GM12878 (cell line): ENCODE measurements at regions not wholly inside any gene's neighbourhood (a gene's known extent, or its start where the extent isn't known, plus 50 kb on each side); places are given as distances from the start of the nearest gene placed in this dataset.

Experiments used
- ATAC-seq: fragments of 200-7000 bp; cut with Tn5 transposase; 3 replicates; pipeline ENCODE4 v1.9.1; 2020; ENCODE audit warnings: mild to moderate bottlenecking, moderate library complexity
- BruUV-seq: library from RNA; stranded (reverse); fragments of 400-500 nt; replicated peaks from 2 replicates; lab custom pipeline; 2021; lab: Mats Ljungman, UMichigan
- CTCF ChIA-PET: fragments of 300-600 bp; sonication (Branson Sonifier 250); formaldehyde crosslinking; extraction: SDS; loops from one replicate; lab custom pipeline; 2021; ENCODE audit warnings: inconsistent platforms; lab: Yijun Ruan, JAX
- POLR2A ChIA-PET: fragments of 350-600 bp; formaldehyde crosslinking; extraction: SDS; loops from one replicate; lab custom pipeline; 2021; ENCODE audit warnings: inconsistent platforms; lab: Charles Lee
- RAD21 ChIA-PET: fragments of 300-600 bp; sonication (Branson Sonifier 250); formaldehyde crosslinking; loops from one replicate; lab custom pipeline; 2023; ENCODE audit warnings: antibody characterized with exemption; ENCODE audit not compliant: unreplicated experiment; lab: Charles Lee
- SMC1A ChIA-PET: fragments of 300-600 bp; sonication (Branson Sonifier 250); formaldehyde crosslinking; loops from one replicate; lab custom pipeline; 2023; ENCODE audit not compliant: unreplicated experiment, uncharacterized antibody; lab: Charles Lee
- DNase-seq: peaks from one replicate; pipeline ENCODE4 v3.0.0-alpha.2; 2011; ENCODE audit warnings: low read depth, low spot score
- FAIRE-seq: peaks from 3 replicates; lab custom pipeline; 2011; peaks lifted over from hg19 to GRCh38; lab: Jason Lieb, UNC
- H2AFZ ChIP-seq: 2 replicates; pipeline ENCODE4 v1.6.0; 2011; ENCODE audit warnings: low read depth, low read length, control low read depth; ENCODE audit not compliant: control insufficient read depth
- H3K27ac ChIP-seq: 2 replicates; pipeline ENCODE4 v1.5.1; 2011; ENCODE audit warnings: control low read depth; ENCODE audit not compliant: control insufficient read depth, insufficient read depth
- H3K27me3 ChIP-seq, 2 experiments: replicated peaks in 1 of 2; 2 replicates each; pipeline versions ENCODE4 v1.6.0 to v1.6.1; 2011; ENCODE audit warnings: low read length in 1 of 2; ENCODE audit not compliant: control insufficient read depth in 2 of 2, insufficient read depth in 2 of 2
- H3K36me3 ChIP-seq, 2 experiments: 2 replicates each; pipeline ENCODE4 v1.5.1; 2011; ENCODE audit warnings: low read length in 1 of 2; ENCODE audit not compliant: control insufficient read depth in 2 of 2, insufficient read depth in 2 of 2
- H3K4me1 ChIP-seq: 2 replicates; pipeline ENCODE4 v1.6.1; 2011; ENCODE audit warnings: mild to moderate bottlenecking, low read length, moderate library complexity, mixed read lengths; ENCODE audit not compliant: control insufficient read depth, insufficient read depth
- H3K4me2 ChIP-seq: 2 replicates; pipeline ENCODE4 v1.6.0; 2011; ENCODE audit warnings: control low read depth; ENCODE audit not compliant: control insufficient read depth, insufficient read depth
- H3K4me3 ChIP-seq: fragments of 200-600 bp; sonication (generic); 2 replicates; pipeline ENCODE4 v1.5.1; 2016
- H3K79me2 ChIP-seq: 2 replicates; pipeline ENCODE4 v1.6.0; 2011; ENCODE audit warnings: low read length; ENCODE audit not compliant: control insufficient read depth, insufficient read depth
- H3K9ac ChIP-seq: 2 replicates; pipeline ENCODE4 v1.8.0; 2011; ENCODE audit warnings: low read length, control low read depth, mixed read lengths; ENCODE audit not compliant: control insufficient read depth, insufficient read depth
- H3K9me3 ChIP-seq: replicated peaks from 3 replicates; pipeline ENCODE4 v1.5.1; 2011; ENCODE audit warnings: mild to moderate bottlenecking, low read length; ENCODE audit not compliant: control insufficient read depth, insufficient read depth
- H4K20me1 ChIP-seq: 2 replicates; pipeline ENCODE4 v1.6.0; 2011; ENCODE audit not compliant: control insufficient read depth, insufficient read depth
- ATF7 ChIP-seq: fragments of 450-650 bp; IDR thresholded peaks from 2 replicates; pipeline ENCODE4 v1.6.1; 2016; ENCODE audit warnings: low read depth, mild to moderate bottlenecking
- CREM ChIP-seq: IDR thresholded peaks from 2 replicates; pipeline ENCODE4 v1.6.1; 2014; ENCODE audit warnings: antibody characterized with exemption, low read depth
- ETV6 ChIP-seq, 2 experiments: fragments of 450-650 bp in 1 of 2; IDR thresholded peaks in 1 of 2; conservative IDR thresholded peaks in 1 of 2; 2 replicates each; pipeline ENCODE4 v1.6.1; 2014; ENCODE audit warnings: antibody characterized with exemption in 1 of 2, borderline replicate concordance in 1 of 2, low read depth in 1 of 2, mild to moderate bottlenecking in 1 of 2, moderate library complexity in 1 of 2
- HDAC6 ChIP-seq: fragments of 200-600 bp; sonication (generic); IDR thresholded peaks from one replicate; pipeline ENCODE4 v1.8.0; 2017; ENCODE audit warnings: antibody characterized with exemption; ENCODE audit not compliant: unreplicated experiment
- JUNB ChIP-seq: IDR thresholded peaks from 2 replicates; pipeline ENCODE4 v1.6.1; 2016; ENCODE audit warnings: antibody characterized with exemption, mild to moderate bottlenecking
- NFIC ChIP-seq: IDR thresholded peaks from 2 replicates; pipeline ENCODE4 v1.6.1; 2012; ENCODE audit warnings: low read depth, mild to moderate bottlenecking, inconsistent platforms, low read length, moderate library complexity
- RUNX3 ChIP-seq: IDR thresholded peaks from 2 replicates; pipeline ENCODE4 v1.6.1; 2012; ENCODE audit warnings: low read length, inconsistent platforms
- TCF7 ChIP-seq: IDR thresholded peaks from 2 replicates; pipeline ENCODE4 v1.6.1; 2014; ENCODE audit warnings: antibody characterized with exemption, borderline replicate concordance
- WGBS: methylation state at CpG from one replicate; pipeline ENCODE4 v1.1.6; 2016; ENCODE audit warnings: low lambda C conversion rate; ENCODE audit not compliant: insufficient replicate concordance, insufficient coverage; ENCODE audit errors: missing lambda C conversion rate; 5-methylcytosine and 5-hydroxymethylcytosine counted together
- in situ Hi-C: fragments of 300-500 bp; cut with MboI; formaldehyde crosslinking; loops from 9 replicates; pipeline ENCODE4 v1.14.3; 2018; ENCODE audit warnings: mixed read lengths
- intact Hi-C: fragments of 100-400 bp; cut with micrococcal nuclease; formaldehyde crosslinking; loops from one replicate; pipeline ENCODE4 v1.14.2; 2022; ENCODE audit not compliant: unreplicated experiment
- TF ChIP-seq, protein P1 (sequence below): fragments of 450-650 bp; IDR thresholded peaks from 2 replicates; pipeline ENCODE4 v1.6.1; 2014; ENCODE audit warnings: mild to moderate bottlenecking

DNA sequence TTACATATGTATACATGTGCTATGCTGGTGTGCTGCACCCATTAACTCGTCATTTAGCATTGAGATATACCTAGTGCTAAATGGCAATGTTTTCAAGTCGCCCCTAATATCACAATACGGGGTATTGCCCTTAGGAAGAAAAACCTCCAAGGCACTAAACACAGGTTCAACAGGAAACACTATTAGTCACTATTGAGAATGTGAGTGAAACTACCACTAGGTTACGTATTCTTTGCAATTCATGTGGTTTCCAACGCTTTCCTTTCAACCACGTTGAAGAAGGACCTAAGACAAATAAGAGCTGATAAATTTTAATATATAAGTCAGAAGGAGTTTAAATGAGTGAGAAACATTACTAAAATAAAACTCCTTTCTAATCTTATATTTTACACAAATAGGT, 134.7 kb upstream of the SPANXN4 start:
- no peaks in the 10 kb centered on the region for H4K20me1 ChIP-seq
- TF ChIP-seq RUNX3 = peak; percentile 81
- TF ChIP-seq TCF7 = peak; percentile 90
- TF ChIP-seq, protein P1, sequence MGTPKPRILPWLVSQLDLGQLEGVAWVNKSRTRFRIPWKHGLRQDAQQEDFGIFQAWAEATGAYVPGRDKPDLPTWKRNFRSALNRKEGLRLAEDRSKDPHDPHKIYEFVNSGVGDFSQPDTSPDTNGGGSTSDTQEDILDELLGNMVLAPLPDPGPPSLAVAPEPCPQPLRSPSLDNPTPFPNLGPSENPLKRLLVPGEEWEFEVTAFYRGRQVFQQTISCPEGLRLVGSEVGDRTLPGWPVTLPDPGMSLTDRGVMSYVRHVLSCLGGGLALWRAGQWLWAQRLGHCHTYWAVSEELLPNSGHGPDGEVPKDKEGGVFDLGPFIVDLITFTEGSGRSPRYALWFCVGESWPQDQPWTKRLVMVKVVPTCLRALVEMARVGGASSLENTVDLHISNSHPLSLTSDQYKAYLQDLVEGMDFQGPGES = no peak
- peak in 1 of 2 experiments; percentile 42; a peak in 1 of 4 replicates for TF ChIP-seq ETV6 (conservative IDR thresholded peaks at IDR 0.05 in 1 of 2, IDR thresholded peaks at IDR 0.05 in 1 of 2; ENCODE audit: borderline replicate concordance in 1 of 2, low read depth in 1 of 2)
- TF ChIP-seq NFIC = peak; percentile 52; the same call in 1 of the 2 replicates
- TF ChIP-seq ATF7 = peak; percentile 57; the same call in 1 of the 2 replicates
- peak; percentile 78 for TF ChIP-seq JUNB
- no peak for TF ChIP-seq HDAC6
- TF ChIP-seq CREM = peak; percentile 47; the same call in 1 of the 2 replicates
- H3K27me3 ChIP-seq = no peaks in the 10 kb centered on the region
- DNase-seq = no peak
- 27% methylated on average over 6 of the region's 6 CpGs for WGBS
- no peak overlapping the region for H3K4me3 ChIP-seq
- no peaks in the 10 kb centered on the region for H3K36me3 ChIP-seq
- FAIRE-seq = no peak
- peak; percentile 93 for ATAC-seq
- no peak overlapping the region for H3K27ac ChIP-seq
- H3K4me2 ChIP-seq = no peak overlapping the region
- SMC1A ChIA-PET = no interaction called here
- no peak overlapping the region for H3K9ac ChIP-seq
- no TSS peak for BruUV-seq
- POLR2A ChIA-PET = no interaction called here
- intact Hi-C loops (no loop called here), in situ Hi-C loops (no loop called here)
- H3K79me2 ChIP-seq = no peaks in the 10 kb centered on the region
- no peaks in the 10 kb centered on the region for H3K9me3 ChIP-seq
- H2AFZ ChIP-seq = no peak overlapping the region
- CTCF ChIA-PET = no interaction called here
- no peaks in the 10 kb centered on the region for H3K4me1 ChIP-seq
- RAD21 ChIA-PET = no interaction called here
